Transverse colon (tissue), 4 donors: ENCODE measurements at regions not wholly inside any gene's neighbourhood (a gene's known extent, or its start where the extent isn't known, plus 50 kb on each side); places are given as distances from the start of the nearest gene placed in this dataset.

Experiments used
- DNase-seq: peaks from one replicate; pipeline ENCODE4 v3.0.0-alpha.2; 2019
- H3K27ac ChIP-seq, 4 donors: fragments of 200-600 bp; sonication (generic); 2 replicates each; pipeline ENCODE4 v1.5.1; 2016 to 2018; ENCODE audit warnings: inconsistent platforms in 4 of 4
- H3K27me3 ChIP-seq: fragments of 200-600 bp; sonication (generic); 2 replicates; pipeline ENCODE4 v1.5.1; 2017; ENCODE audit warnings: inconsistent platforms
- H3K36me3 ChIP-seq, 4 donors: fragments of 200-600 bp; sonication (generic); 2 replicates each; pipeline ENCODE4 v1.5.1; 2017 to 2019; ENCODE audit warnings: inconsistent platforms in 4 of 4
- H3K4me1 ChIP-seq, 4 donors: fragments of 200-600 bp; sonication (generic); 2 replicates each; pipeline ENCODE4 v1.5.1; 2017 to 2020; ENCODE audit warnings: inconsistent platforms in 4 of 4
- H3K4me3 ChIP-seq, 4 donors: fragments of 200-600 bp; sonication (generic); 1 replicate in 1 of 4; 2 replicates in 3 of 4; pipeline versions ENCODE4 v1.5.1 to v1.6.1; 2017 to 2019; ENCODE audit warnings: inconsistent platforms in 4 of 4
- H3K9me3 ChIP-seq, 2 donors: fragments of 200-600 bp; sonication (generic); 2 replicates each; pipeline ENCODE4 v1.5.1; 2017 to 2019; ENCODE audit warnings: inconsistent platforms in 2 of 2
- EP300 ChIP-seq: sonication (generic); formaldehyde crosslinking; IDR thresholded peaks from one replicate; pipeline ENCODE4 v1.6.1; 2017; ENCODE audit warnings: antibody characterized with exemption, low read depth
- POLR2A ChIP-seq: fragments of 450-650 bp; IDR thresholded peaks from one replicate; pipeline ENCODE4 v1.6.1; 2016; ENCODE audit warnings: antibody characterized with exemption, mild to moderate bottlenecking, moderate library complexity
- POLR2AphosphoS5 ChIP-seq, 3 donors: sonication (generic); formaldehyde crosslinking; IDR thresholded peaks; one replicate each; pipeline ENCODE4 v1.6.1; 2016; ENCODE audit warnings: antibody characterized with exemption in 3 of 3
- WGBS, 2 donors: methylation state at CpG; one replicate each; pipeline ENCODE4 v1.1.5; 2018; ENCODE audit warnings: low coverage in 1 of 2; 5-methylcytosine and 5-hydroxymethylcytosine counted together
- in situ Hi-C, 4 donors: fragments of 200-750 bp; cut with MboI; loops; one replicate each; pipeline versions ENCODE4 v1.15.0 to v1.15.1; 2017; ENCODE audit warnings: low sequenced_read_pairs in 3 of 4, low pct_ligation_motif_present in 1 of 4, low pct_unique_long_range_greater_than_20kb in 1 of 4
- intact Hi-C: fragments of 100-400 bp; cut with DNase I; formaldehyde crosslinking; loops from one replicate; pipeline ENCODE4 v1.15.1; 2023; ENCODE audit warnings: low total_unique reads
- TF ChIP-seq, protein P1 (sequence below), 5 experiments: fragments of 200-600 bp in 3 of 5; fragments of 450-650 bp in 2 of 5; sonication (generic) in 3 of 5; IDR thresholded peaks; 1 replicate in 2 of 5; 2 replicates in 3 of 5; pipeline ENCODE4 v1.5.1; 2016 to 2017; ENCODE audit warnings: antibody characterized with exemption in 5 of 5, inconsistent platforms in 3 of 5, mild to moderate bottlenecking in 2 of 5, moderate library complexity in 1 of 5

- in situ Hi-C loops: no loop called here
- Histone ChIP-seq H3K27me3 (no peaks in the 10 kb centered on the region), H3K4me1 (no peaks in the 10 kb centered on the region), H3K9me3 (no peaks in the 10 kb centered on the region), H3K36me3 (no peaks in the 10 kb centered on the region), H3K27ac (no peak overlapping the region), H3K4me3 (no peak overlapping the region)
- DNase-seq: no peak
- intact Hi-C loops: no loop called here
- WGBS, 2 donors: 37 to 65% methylated on average over 4 to 13 of the region's 13 CpGs
- TF ChIP-seq POLR2A (no peak), POLR2AphosphoS5 (IDR thresholded peaks at IDR 0.05) (no peak)
- TF ChIP-seq, protein P1, sequence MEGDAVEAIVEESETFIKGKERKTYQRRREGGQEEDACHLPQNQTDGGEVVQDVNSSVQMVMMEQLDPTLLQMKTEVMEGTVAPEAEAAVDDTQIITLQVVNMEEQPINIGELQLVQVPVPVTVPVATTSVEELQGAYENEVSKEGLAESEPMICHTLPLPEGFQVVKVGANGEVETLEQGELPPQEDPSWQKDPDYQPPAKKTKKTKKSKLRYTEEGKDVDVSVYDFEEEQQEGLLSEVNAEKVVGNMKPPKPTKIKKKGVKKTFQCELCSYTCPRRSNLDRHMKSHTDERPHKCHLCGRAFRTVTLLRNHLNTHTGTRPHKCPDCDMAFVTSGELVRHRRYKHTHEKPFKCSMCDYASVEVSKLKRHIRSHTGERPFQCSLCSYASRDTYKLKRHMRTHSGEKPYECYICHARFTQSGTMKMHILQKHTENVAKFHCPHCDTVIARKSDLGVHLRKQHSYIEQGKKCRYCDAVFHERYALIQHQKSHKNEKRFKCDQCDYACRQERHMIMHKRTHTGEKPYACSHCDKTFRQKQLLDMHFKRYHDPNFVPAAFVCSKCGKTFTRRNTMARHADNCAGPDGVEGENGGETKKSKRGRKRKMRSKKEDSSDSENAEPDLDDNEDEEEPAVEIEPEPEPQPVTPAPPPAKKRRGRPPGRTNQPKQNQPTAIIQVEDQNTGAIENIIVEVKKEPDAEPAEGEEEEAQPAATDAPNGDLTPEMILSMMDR (IDR thresholded peaks at IDR 0.05): no peak
Measured at GRCh38 chr3:10583798-10584708, 78.7 kb upstream of the ATP2B2 start.

DNA sequence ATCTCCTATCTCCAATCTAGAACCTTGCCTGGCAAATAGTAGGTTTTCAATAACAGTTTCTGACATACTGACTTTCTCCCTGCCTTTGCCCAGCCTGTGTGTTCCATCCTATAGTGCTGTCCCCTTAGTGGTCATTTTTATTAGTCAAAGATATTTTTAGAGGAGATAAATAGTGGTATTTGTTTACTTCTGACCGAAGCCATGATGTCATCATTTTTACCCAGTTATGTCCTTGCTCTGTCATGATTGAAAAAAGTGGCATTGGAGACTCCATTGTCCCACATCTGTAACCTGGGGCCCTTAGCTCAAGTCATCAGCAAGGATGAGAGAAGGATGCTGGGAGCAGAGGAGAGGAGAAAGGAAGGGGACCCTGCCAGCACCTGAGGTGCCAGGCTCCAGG, 80.6 kb upstream of the ATP2B2 start:
- Histone ChIP-seq H3K27me3 (no peaks in the 10 kb centered on the region), H3K4me3 (no peak overlapping the region), H3K4me1 (no peaks in the 10 kb centered on the region), H3K27ac (no peak overlapping the region), H3K9me3 (no peaks in the 10 kb centered on the region), H3K36me3 (no peaks in the 10 kb centered on the region)
- no peak for TF ChIP-seq POLR2A
- TF ChIP-seq, protein P1 (IDR thresholded peaks at IDR 0.05): no peak
- no peak for TF ChIP-seq EP300
- TF ChIP-seq POLR2AphosphoS5 (IDR thresholded peaks at IDR 0.05): no peak
- DNase-seq: no peak
- intact Hi-C loops (no loop called here), in situ Hi-C loops (no loop called here)
- WGBS, 2 donors: 40 to 43% methylated on average over 1 of the region's 1 CpG

DNA sequence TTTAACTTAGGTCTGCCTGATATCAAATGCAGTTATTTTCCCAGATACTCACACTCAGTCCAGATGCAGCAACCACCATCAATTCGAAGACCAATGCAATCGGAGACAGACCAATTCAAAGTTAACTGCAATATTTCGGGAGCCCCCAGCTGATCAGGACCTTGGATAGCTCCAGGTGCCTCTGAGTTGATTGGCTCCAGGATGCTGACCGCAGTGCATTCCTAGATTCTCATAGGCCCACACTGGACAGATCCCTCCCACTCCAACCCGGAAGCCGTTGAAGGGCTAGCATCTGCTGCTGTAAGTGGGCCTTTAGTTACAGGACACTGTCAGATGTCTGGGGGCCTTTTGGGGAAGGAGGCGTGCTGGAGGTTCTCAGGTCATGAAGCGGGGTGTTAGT, 89.5 kb upstream of the ATP2B2 start:
- H3K27ac ChIP-seq: no peak overlapping the region
- intact Hi-C loops: no loop called here
- H3K4me3 ChIP-seq: no peak overlapping the region
- TF ChIP-seq, protein P1 (IDR thresholded peaks at IDR 0.05): no peak
- TF ChIP-seq POLR2AphosphoS5 (IDR thresholded peaks at IDR 0.05) (no peak), EP300 (no peak), POLR2A (no peak)
- H3K27me3 ChIP-seq: no peaks in the 10 kb centered on the region
- H3K9me3 ChIP-seq: no peaks in the 10 kb centered on the region
- H3K4me1 ChIP-seq: no peaks in the 10 kb centered on the region
- WGBS, 2 donors: 28 to 42% methylated on average over 2 to 5 of the region's 8 CpGs
- no peaks in the 10 kb centered on the region for H3K36me3 ChIP-seq
- in situ Hi-C loops: no loop called here
- no peak for DNase-seq

GRCh38 chr3:10596746-10597448, 91.5 kb upstream of the ATP2B2 start:
- Histone ChIP-seq H3K9me3 (no peaks in the 10 kb centered on the region), H3K4me1 (no peaks in the 10 kb centered on the region), H3K27me3 (no peaks in the 10 kb centered on the region), H3K36me3 (no peaks in the 10 kb centered on the region), H3K27ac (no peak overlapping the region), H3K4me3 (no peak overlapping the region)
- DNase-seq: no peak
- 76% methylated on average over 12 of the region's 13 CpGs; no CpG with 5 or more reads in 1 of the 2 donors for WGBS, 2 donors
- in situ Hi-C loops: no loop called here
- intact Hi-C loops: no loop called here
- TF ChIP-seq, protein P1 (IDR thresholded peaks at IDR 0.05): no peak
- no peak for TF ChIP-seq EP300
- TF ChIP-seq POLR2AphosphoS5 (IDR thresholded peaks at IDR 0.05): no peak
- no peak for TF ChIP-seq POLR2A
